Tibial artery (tissue), 4 donors: ENCODE measurements at regions not wholly inside any gene's neighbourhood (a gene's known extent, or its start where the extent isn't known, plus 50 kb on each side); places are given as distances from the start of the nearest gene placed in this dataset.
"Not testable (repeated sequence)": the region's sequence is repeated elsewhere in the genome, so short reads cannot be mapped to it uniquely, and the experiment has no call there.

Experiments used
- DNase-seq, 2 donors: peaks; one replicate each; pipeline ENCODE4 v3.0.0-alpha.2; 2019
- H3K27ac ChIP-seq, 2 donors: fragments of 200-600 bp; sonication (generic) in 1 of 2; 1 replicate in 1 of 2; 2 replicates in 1 of 2; pipeline ENCODE4 v1.5.1; 2018 to 2019; ENCODE audit warnings: mild to moderate bottlenecking in 1 of 2
- H3K27me3 ChIP-seq, 2 donors: fragments of 200-600 bp; sonication (generic) in 1 of 2; one replicate each; pipeline versions ENCODE4 v1.5.1 to v1.6.0; 2016 to 2019
- H3K36me3 ChIP-seq, 3 donors: fragments of 200-600 bp; sonication (generic) in 2 of 3; one replicate each; pipeline ENCODE4 v1.5.1; 2016 to 2019; ENCODE audit warnings: mild to moderate bottlenecking in 2 of 3
- H3K4me1 ChIP-seq, 4 donors: fragments of 200-600 bp; sonication (generic) in 2 of 4; 1 replicate in 3 of 4; 2 replicates in 1 of 4; pipeline ENCODE4 v1.5.1; 2016 to 2019
- H3K4me3 ChIP-seq, 2 donors: fragments of 200-600 bp; sonication (generic) in 1 of 2; 1 replicate in 1 of 2; 2 replicates in 1 of 2; pipeline ENCODE4 v1.5.1; 2018 to 2019; ENCODE audit warnings: mild to moderate bottlenecking in 2 of 2
- H3K9me3 ChIP-seq, 3 donors: fragments of 200-600 bp; sonication (generic) in 1 of 3; one replicate each; pipeline ENCODE4 v1.5.1; 2016 to 2019
- CTCF ChIP-seq, 2 experiments: fragments of 200-600 bp in 1 of 2; fragments of 450-650 bp in 1 of 2; IDR thresholded peaks; one replicate each; pipeline ENCODE4 v1.5.1; 2017 to 2019; ENCODE audit warnings: antibody characterized with exemption in 2 of 2, mild to moderate bottlenecking in 1 of 2, moderate library complexity in 1 of 2
- intact Hi-C: fragments of 100-400 bp; cut with DNase I; formaldehyde crosslinking; loops from one replicate; pipeline ENCODE4 v1.15.0; 2023; ENCODE audit warnings: low total_unique reads

GRCh38 chr6:137573739-137574138 lies 79.5 kb upstream of the OLIG3 start:
- Histone ChIP-seq H3K36me3 (no peaks in the 10 kb centered on the region), H3K27me3 (no peaks in the 10 kb centered on the region), H3K4me1 (no peaks in the 10 kb centered on the region), H3K27ac (no peak overlapping the region), H3K4me3 (no peak overlapping the region), H3K9me3 (no peaks in the 10 kb centered on the region)
- no peak for TF ChIP-seq CTCF (IDR thresholded peaks at IDR 0.05)
- intact Hi-C loops, result no loop called here
- no peak for DNase-seq

DNA sequence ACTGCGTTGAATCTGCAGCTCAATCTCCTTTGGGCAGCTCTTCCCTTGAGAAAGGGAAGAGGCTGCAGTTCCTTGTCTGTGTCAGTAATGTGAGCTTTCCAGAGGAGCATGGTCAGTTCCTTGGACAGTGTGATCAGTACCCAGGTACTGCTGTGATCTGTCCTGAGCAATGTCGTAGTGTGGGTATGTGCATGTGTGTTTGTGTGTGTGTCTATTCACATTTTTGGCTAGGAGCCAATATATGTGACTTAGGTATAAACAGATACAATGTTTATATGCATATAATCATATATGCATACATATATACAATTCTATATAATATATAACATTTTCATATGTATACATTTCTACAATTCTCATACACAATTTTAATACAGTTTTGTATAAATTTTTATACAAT lies 85.4 kb upstream of the OLIG3 start:
- intact Hi-C loops, result loop anchor here (5.0 kb wide), 1 partner anchor 297 kb away; no protein-coding TSS in a partner anchor
- no peaks in the 10 kb centered on the region for H3K36me3 ChIP-seq
- no peaks in the 10 kb centered on the region for H3K9me3 ChIP-seq
- no peak for DNase-seq
- H3K27ac ChIP-seq, result no peak overlapping the region
- no peak overlapping the region for H3K4me3 ChIP-seq
- no peak for TF ChIP-seq CTCF (IDR thresholded peaks at IDR 0.05)
- no peaks in the 10 kb centered on the region for H3K4me1 ChIP-seq
- H3K27me3 ChIP-seq, result no peaks in the 10 kb centered on the region

DNA sequence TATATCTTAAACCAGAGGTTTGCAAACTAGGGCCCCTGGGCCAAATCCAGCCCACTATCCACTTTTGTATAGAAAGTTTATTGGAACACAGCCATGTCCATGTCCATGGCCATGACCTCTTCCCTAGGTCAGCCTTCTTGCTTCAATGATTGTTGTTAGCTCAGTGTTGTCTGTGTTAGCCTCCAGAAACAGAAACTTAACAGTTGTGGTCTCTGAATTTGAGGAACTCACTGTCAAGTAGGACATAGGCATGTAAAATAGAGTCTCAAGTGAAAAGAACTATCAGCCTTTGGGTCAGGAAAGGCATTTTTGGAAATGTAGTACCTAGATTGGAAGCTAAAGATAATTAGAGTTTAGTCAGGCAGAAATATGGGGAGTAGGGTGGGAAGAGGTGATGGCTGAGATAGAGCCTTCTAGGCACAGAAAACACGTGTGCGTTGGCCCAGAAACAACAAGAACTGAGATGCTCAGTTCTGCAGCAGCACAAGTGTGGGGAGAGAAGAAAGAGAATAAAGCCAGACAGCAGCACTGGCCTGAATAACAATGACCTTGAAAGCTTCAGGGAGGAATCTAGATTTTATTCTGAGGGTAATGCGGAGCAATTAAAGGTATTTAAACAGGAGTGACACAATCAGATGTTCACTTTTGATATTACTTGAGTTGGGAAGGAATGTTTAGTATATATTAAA lies 87.0 kb upstream of the OLIG3 start:
- H3K9me3 ChIP-seq, result no peaks in the 10 kb centered on the region
- DNase-seq, result no peak
- no peak for TF ChIP-seq CTCF (IDR thresholded peaks at IDR 0.05)
- intact Hi-C loops, result no loop called here
- H3K27me3 ChIP-seq, result no peaks in the 10 kb centered on the region
- no peak overlapping the region for H3K27ac ChIP-seq
- no peaks in the 10 kb centered on the region for H3K4me1 ChIP-seq
- no peak overlapping the region for H3K4me3 ChIP-seq
- no peaks in the 10 kb centered on the region for H3K36me3 ChIP-seq

GRCh38 chr6:137583519-137583918 lies 89.3 kb upstream of the OLIG3 start:
- H3K27ac ChIP-seq, intact Hi-C loops, H3K36me3 ChIP-seq, DNase-seq, H3K27me3 ChIP-seq, H3K4me1 ChIP-seq, H3K4me3 ChIP-seq, H3K9me3 ChIP-seq: not testable (repeated sequence)

GRCh38 chr6:137588472-137588871 lies 94.3 kb upstream of the OLIG3 start:
- Histone ChIP-seq H3K4me3 (no peak overlapping the region), H3K27me3 (no peaks in the 10 kb centered on the region), H3K9me3 (peaks cover 0 to 14% (median 7%) of the 10 kb centered on the region in 3 donors), H3K4me1 (peaks cover 0 to 3% (median 0%) of the 10 kb centered on the region in 4 donors), H3K36me3 (no peaks in the 10 kb centered on the region), H3K27ac (no peak overlapping the region)
- DNase-seq, result no peak
- intact Hi-C loops, result no loop called here
- no peak for TF ChIP-seq CTCF (IDR thresholded peaks at IDR 0.05)

DNA sequence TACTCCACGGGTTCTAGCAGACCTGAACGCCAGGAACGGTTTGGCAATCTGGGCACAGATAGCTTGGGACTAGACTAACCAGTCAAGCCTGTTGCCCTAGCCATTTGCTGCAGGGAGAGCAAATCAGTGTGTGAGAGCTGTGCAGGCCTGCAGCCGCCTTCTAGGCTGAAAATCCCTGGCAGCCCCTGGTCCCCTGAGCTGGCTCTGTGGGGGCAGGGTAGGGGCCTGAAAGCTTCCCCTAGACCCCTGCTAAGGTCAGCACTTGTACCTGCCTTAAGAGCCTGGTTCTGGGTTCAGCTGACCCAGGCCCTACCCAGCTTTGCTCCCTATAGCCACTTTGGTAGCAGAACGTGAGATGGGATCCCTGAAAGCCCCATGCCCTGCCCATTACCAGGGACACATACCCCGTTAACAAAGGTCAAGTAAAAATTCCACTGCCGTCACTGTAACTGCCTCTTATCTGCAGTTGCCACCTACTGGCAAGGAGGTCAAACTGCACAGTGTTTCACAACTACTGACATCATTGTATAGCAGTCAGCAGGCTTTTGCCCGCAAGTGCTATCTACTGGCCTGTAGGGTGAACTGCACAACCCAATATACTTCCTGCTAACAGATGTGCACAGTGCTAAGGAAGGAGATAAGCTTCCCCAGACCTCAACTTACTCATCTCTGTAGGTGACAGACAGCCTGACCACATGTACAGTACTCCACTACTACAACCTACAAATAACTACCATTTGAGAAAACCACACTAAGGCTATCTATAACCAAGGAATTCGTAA lies 95.1 kb upstream of the OLIG3 start:
- DNase-seq, result no peak

More for the DNA sequence above, 95.1 kb upstream of the OLIG3 start:
- Histone ChIP-seq H3K4me1 (peaks cover 0 to 3% (median 0%) of the 10 kb centered on the region in 4 donors), H3K27ac (no peak overlapping the region), H3K36me3 (no peaks in the 10 kb centered on the region), H3K27me3 (no peaks in the 10 kb centered on the region), H3K9me3 (peaks cover 0 to 14% (median 7%) of the 10 kb centered on the region in 3 donors), H3K4me3 (no peak overlapping the region)
- TF ChIP-seq CTCF (IDR thresholded peaks at IDR 0.05), result no peak
- intact Hi-C loops, result no loop called here
